ENCODE measurements at regions not wholly inside any gene's neighbourhood (a gene's known extent, or its start where the extent isn't known, plus 50 kb on each side); places are given as distances from the start of the nearest gene placed in this dataset.

- Histone ChIP-seq H3K9me3 (ENCODE audit: control insufficient read depth, low read length) (no peaks in the 10 kb centered on the region), H3K4me3 (ENCODE audit: low read length) (no peak overlapping the region), H3K27ac (ENCODE audit: low read depth, low read length) (no peak overlapping the region), H3K27me3 (ENCODE audit: control insufficient read depth, insufficient read depth, low read length, poor library complexity, severe bottlenecking) (no peaks in the 10 kb centered on the region), H3K9ac (ENCODE audit: extremely low read depth, low read length, poor library complexity, severe bottlenecking) (no peak overlapping the region), H3K4me1 (ENCODE audit: control insufficient read depth, insufficient read depth, low read length) (no peaks in the 10 kb centered on the region), H3K36me3 (ENCODE audit: control insufficient read depth, insufficient read depth, low read length) (no peaks in the 10 kb centered on the region)
- no peak overlapping the region for H3K4me3 Mint-ChIP-seq
- no peak for TF ChIP-seq CTCF (conservative IDR thresholded peaks at IDR 0.05)
- no peak overlapping the region for H3K27ac Mint-ChIP-seq
- WGBS, 2 experiments (ENCODE audit: insufficient coverage in 1 of 2, insufficient read length in 1 of 2), result 87% methylated on average over 1 of the region's 1 CpG; no CpG with 5 or more reads in 1 of the 2 experiments
- no peaks in the 10 kb centered on the region for H3K27me3 Mint-ChIP-seq (ENCODE audit: insufficient read depth)
- DNase-seq, result no peak
- no peaks in the 10 kb centered on the region for H3K36me3 Mint-ChIP-seq (ENCODE audit: low read depth)
- no peaks in the 10 kb centered on the region for H3K4me1 Mint-ChIP-seq
- no peaks in the 10 kb centered on the region for H3K9me3 Mint-ChIP-seq
Observed at GRCh38 chr11:39462506-39462905, 1996.9 kb downstream of the LRRC4C start.

GRCh38 chr11:39461066-39461465 is 1998.4 kb downstream of the LRRC4C start:
- Histone ChIP-seq H3K9me3 (ENCODE audit: control insufficient read depth, low read length) (no peaks in the 10 kb centered on the region), H3K27me3 (ENCODE audit: control insufficient read depth, insufficient read depth, low read length, poor library complexity, severe bottlenecking) (no peaks in the 10 kb centered on the region), H3K9ac (ENCODE audit: extremely low read depth, low read length, poor library complexity, severe bottlenecking) (no peak overlapping the region), H3K4me1 (ENCODE audit: control insufficient read depth, insufficient read depth, low read length) (no peaks in the 10 kb centered on the region), H3K27ac (ENCODE audit: low read depth, low read length) (no peak overlapping the region), H3K4me3 (ENCODE audit: low read length) (no peak overlapping the region), H3K36me3 (ENCODE audit: control insufficient read depth, insufficient read depth, low read length) (no peaks in the 10 kb centered on the region)
- Mint-ChIP-seq H3K36me3 (ENCODE audit: low read depth) (no peaks in the 10 kb centered on the region), H3K27ac (no peak overlapping the region), H3K27me3 (ENCODE audit: insufficient read depth) (no peaks in the 10 kb centered on the region), H3K4me1 (no peaks in the 10 kb centered on the region), H3K9me3 (no peaks in the 10 kb centered on the region), H3K4me3 (no peak overlapping the region)
- TF ChIP-seq CTCF (conservative IDR thresholded peaks at IDR 0.05), result no peak
- DNase-seq, result no peak
- 72% methylated on average over 1 of the region's 1 CpG; no CpG with 5 or more reads in 1 of the 2 experiments for WGBS, 2 experiments (ENCODE audit: insufficient coverage in 1 of 2, insufficient read length in 1 of 2)

GRCh38 chr11:39459606-39460005 is 1999.8 kb downstream of the LRRC4C start:
- Histone ChIP-seq H3K4me1 (ENCODE audit: control insufficient read depth, insufficient read depth, low read length) (no peaks in the 10 kb centered on the region), H3K4me3 (ENCODE audit: low read length) (no peak overlapping the region), H3K9ac (ENCODE audit: extremely low read depth, low read length, poor library complexity, severe bottlenecking) (no peak overlapping the region), H3K9me3 (ENCODE audit: control insufficient read depth, low read length) (no peaks in the 10 kb centered on the region), H3K27ac (ENCODE audit: low read depth, low read length) (no peak overlapping the region), H3K36me3 (ENCODE audit: control insufficient read depth, insufficient read depth, low read length) (no peaks in the 10 kb centered on the region), H3K27me3 (ENCODE audit: control insufficient read depth, insufficient read depth, low read length, poor library complexity, severe bottlenecking) (no peaks in the 10 kb centered on the region)
- 93 to 100% methylated on average over 4 to 5 of the region's 6 CpGs for WGBS, 2 experiments (ENCODE audit: insufficient coverage in 1 of 2, insufficient read length in 1 of 2)
- no peak overlapping the region for H3K27ac Mint-ChIP-seq
- no peaks in the 10 kb centered on the region for H3K9me3 Mint-ChIP-seq
- H3K27me3 Mint-ChIP-seq (ENCODE audit: insufficient read depth), result no peaks in the 10 kb centered on the region
- no peak for TF ChIP-seq CTCF (conservative IDR thresholded peaks at IDR 0.05)
- no peak for DNase-seq
- no peaks in the 10 kb centered on the region for H3K36me3 Mint-ChIP-seq (ENCODE audit: low read depth)
- no peaks in the 10 kb centered on the region for H3K4me1 Mint-ChIP-seq
- no peak overlapping the region for H3K4me3 Mint-ChIP-seq
